Esophagus muscularis mucosa (tissue), 4 donors: ENCODE measurements at regions not wholly inside any gene's neighbourhood (a gene's known extent, or its start where the extent isn't known, plus 50 kb on each side); places are given as distances from the start of the nearest gene placed in this dataset.
A peak's percentile ranks its signal among the peaks of the same experiment; 100 is the strongest.

Source experiments
- DNase-seq: peaks from one replicate; pipeline ENCODE4 v3.0.0-alpha.2; 2017; ENCODE audit errors: extremely low spot score
- H3K27ac ChIP-seq, 4 donors: fragments of 200-600 bp; sonication (generic); replicated peaks in 1 of 4; 1 replicate in 3 of 4; 2 replicates in 1 of 4; pipeline ENCODE4 v1.5.1; 2016 to 2019; ENCODE audit warnings: mild to moderate bottlenecking in 1 of 4
- H3K27me3 ChIP-seq, 4 donors: fragments of 200-600 bp; sonication (generic); one replicate each; pipeline versions ENCODE4 v1.5.1 to v1.6.0; 2016 to 2019
- H3K36me3 ChIP-seq, 4 donors: fragments of 200-600 bp; sonication (generic); one replicate each; pipeline ENCODE4 v1.5.1; 2016 to 2019
- H3K4me1 ChIP-seq, 4 donors: fragments of 200-600 bp; sonication (generic); one replicate each; pipeline ENCODE4 v1.5.1; 2016 to 2019
- H3K4me3 ChIP-seq, 4 donors: fragments of 200-600 bp; sonication (generic); 1 replicate in 2 of 4; 2 replicates in 2 of 4; pipeline ENCODE4 v1.5.1; 2016 to 2019; ENCODE audit warnings: mild to moderate bottlenecking in 4 of 4, moderate library complexity in 1 of 4
- H3K9me3 ChIP-seq, 4 donors: fragments of 200-600 bp; sonication (generic); 1 replicate in 3 of 4; 2 replicates in 1 of 4; pipeline ENCODE4 v1.5.1; 2016 to 2019
- EP300 ChIP-seq: sonication (generic); formaldehyde crosslinking; IDR thresholded peaks from one replicate; pipeline ENCODE4 v1.6.1; 2017; ENCODE audit warnings: antibody characterized with exemption
- POLR2A ChIP-seq: fragments of 450-650 bp; IDR thresholded peaks from one replicate; pipeline ENCODE4 v1.6.1; 2017; ENCODE audit warnings: antibody characterized with exemption, moderate library complexity, mild to moderate bottlenecking, low read depth
- POLR2AphosphoS5 ChIP-seq, 2 donors: sonication (generic); formaldehyde crosslinking; IDR thresholded peaks; one replicate each; pipeline ENCODE4 v1.6.1; 2017; ENCODE audit warnings: antibody characterized with exemption in 2 of 2
- WGBS: methylation state at CpG from one replicate; pipeline ENCODE4 v1.1.5; 2018; 5-methylcytosine and 5-hydroxymethylcytosine counted together
- intact Hi-C: fragments of 100-400 bp; cut with DNase I; formaldehyde crosslinking; loops from one replicate; pipeline ENCODE4 v1.15.1; 2023
- TF ChIP-seq, protein P1 (sequence below), 3 experiments: fragments of 200-600 bp in 2 of 3; fragments of 450-650 bp in 1 of 3; sonication (generic) in 2 of 3; IDR thresholded peaks; one replicate each; pipeline ENCODE4 v1.5.1; 2017 to 2019; ENCODE audit warnings: antibody characterized with exemption in 3 of 3, mild to moderate bottlenecking in 2 of 3, moderate library complexity in 1 of 3

DNA sequence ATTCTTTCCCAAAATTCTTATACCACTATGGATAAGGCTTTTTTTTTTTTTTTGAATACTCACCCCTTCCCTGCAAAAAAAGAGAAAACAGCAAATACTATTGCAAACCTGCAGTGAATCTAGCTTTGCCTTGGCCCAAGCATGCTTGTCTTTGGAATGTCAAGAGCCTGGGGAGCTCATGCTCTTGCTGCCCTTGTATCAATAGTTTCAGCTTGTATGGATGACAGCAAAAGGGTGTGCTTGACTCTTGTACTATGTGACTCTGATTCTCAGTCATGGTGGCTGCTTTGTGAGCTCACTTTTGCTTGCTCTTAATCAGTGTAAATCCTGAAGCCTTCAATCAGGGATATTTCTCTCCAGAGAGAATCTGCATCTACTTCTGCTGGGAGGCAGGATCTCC is 149.2 kb downstream of the EMP1 start:
- no peaks in the 10 kb centered on the region for H3K4me1 ChIP-seq
- no peak overlapping the region for H3K4me3 ChIP-seq
- DNase-seq: peak; percentile 45
- H3K27ac ChIP-seq: no peak overlapping the region
- H3K27me3 ChIP-seq: no peaks in the 10 kb centered on the region
- intact Hi-C loops: no loop called here
- no peaks in the 10 kb centered on the region for H3K36me3 ChIP-seq
- TF ChIP-seq POLR2A: no peak
- no peak for TF ChIP-seq EP300
- TF ChIP-seq, protein P1, sequence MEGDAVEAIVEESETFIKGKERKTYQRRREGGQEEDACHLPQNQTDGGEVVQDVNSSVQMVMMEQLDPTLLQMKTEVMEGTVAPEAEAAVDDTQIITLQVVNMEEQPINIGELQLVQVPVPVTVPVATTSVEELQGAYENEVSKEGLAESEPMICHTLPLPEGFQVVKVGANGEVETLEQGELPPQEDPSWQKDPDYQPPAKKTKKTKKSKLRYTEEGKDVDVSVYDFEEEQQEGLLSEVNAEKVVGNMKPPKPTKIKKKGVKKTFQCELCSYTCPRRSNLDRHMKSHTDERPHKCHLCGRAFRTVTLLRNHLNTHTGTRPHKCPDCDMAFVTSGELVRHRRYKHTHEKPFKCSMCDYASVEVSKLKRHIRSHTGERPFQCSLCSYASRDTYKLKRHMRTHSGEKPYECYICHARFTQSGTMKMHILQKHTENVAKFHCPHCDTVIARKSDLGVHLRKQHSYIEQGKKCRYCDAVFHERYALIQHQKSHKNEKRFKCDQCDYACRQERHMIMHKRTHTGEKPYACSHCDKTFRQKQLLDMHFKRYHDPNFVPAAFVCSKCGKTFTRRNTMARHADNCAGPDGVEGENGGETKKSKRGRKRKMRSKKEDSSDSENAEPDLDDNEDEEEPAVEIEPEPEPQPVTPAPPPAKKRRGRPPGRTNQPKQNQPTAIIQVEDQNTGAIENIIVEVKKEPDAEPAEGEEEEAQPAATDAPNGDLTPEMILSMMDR (IDR thresholded peaks at IDR 0.05): no peak
- no peak for TF ChIP-seq POLR2AphosphoS5 (IDR thresholded peaks at IDR 0.05)
- H3K9me3 ChIP-seq: no peaks in the 10 kb centered on the region

DNA sequence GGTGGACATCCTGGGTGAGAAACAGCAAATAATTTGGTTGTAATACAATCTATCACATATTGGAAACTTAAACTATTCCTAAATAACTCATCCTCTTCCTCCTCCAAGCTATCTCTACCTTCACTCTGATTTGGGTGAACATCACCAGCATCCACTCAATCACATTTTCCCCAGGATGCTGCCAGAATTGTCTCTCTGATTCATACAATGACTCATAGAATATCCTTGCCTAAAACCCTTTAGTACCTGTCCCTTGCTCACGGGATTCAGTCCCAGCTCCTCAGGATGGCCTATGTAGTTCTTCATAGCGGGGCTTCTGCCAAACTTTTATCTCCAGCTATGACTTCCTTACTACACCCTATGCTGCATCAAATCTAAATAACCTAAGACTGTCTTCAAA is 146.8 kb downstream of the EMP1 start:
- no peaks in the 10 kb centered on the region for H3K9me3 ChIP-seq
- no peaks in the 10 kb centered on the region for H3K27me3 ChIP-seq
- DNase-seq: no peak
- H3K4me3 ChIP-seq: no peak overlapping the region
- TF ChIP-seq, protein P1 (IDR thresholded peaks at IDR 0.05): no peak
- TF ChIP-seq EP300 (no peak), POLR2AphosphoS5 (IDR thresholded peaks at IDR 0.05) (no peak), POLR2A (no peak)
- no peaks in the 10 kb centered on the region for H3K36me3 ChIP-seq
- no peak overlapping the region for H3K27ac ChIP-seq
- 87% methylated on average over 2 of the region's 2 CpGs for WGBS
- H3K4me1 ChIP-seq: no peaks in the 10 kb centered on the region
- intact Hi-C loops: no loop called here

- WGBS: 80% methylated on average over 3 of the region's 3 CpGs
- Histone ChIP-seq H3K27ac (no peak overlapping the region), H3K9me3 (no peaks in the 10 kb centered on the region), H3K27me3 (no peaks in the 10 kb centered on the region), H3K4me1 (no peaks in the 10 kb centered on the region), H3K36me3 (no peaks in the 10 kb centered on the region), H3K4me3 (no peak overlapping the region)
- no peak for TF ChIP-seq EP300
- TF ChIP-seq POLR2AphosphoS5 (IDR thresholded peaks at IDR 0.05): no peak
- TF ChIP-seq, protein P1 (IDR thresholded peaks at IDR 0.05): no peak
- TF ChIP-seq POLR2A: no peak
- intact Hi-C loops: no loop called here
- peak; percentile 86 for DNase-seq
Observed at GRCh38 chr12:13342971-13343370, 146.4 kb downstream of the EMP1 start.

GRCh38 chr12:13340149-13340548 is 143.6 kb downstream of the EMP1 start:
- TF ChIP-seq, protein P1 (IDR thresholded peaks at IDR 0.05): no peak
- TF ChIP-seq POLR2A (no peak), POLR2AphosphoS5 (IDR thresholded peaks at IDR 0.05) (no peak), EP300 (no peak)
- H3K27ac ChIP-seq: no peak overlapping the region
- intact Hi-C loops: no loop called here
- no peaks in the 10 kb centered on the region for H3K27me3 ChIP-seq
- no peak overlapping the region for H3K4me3 ChIP-seq
- no peaks in the 10 kb centered on the region for H3K9me3 ChIP-seq
- 80% methylated on average over 1 of the region's 1 CpG for WGBS
- no peaks in the 10 kb centered on the region for H3K4me1 ChIP-seq
- DNase-seq: no peak
- H3K36me3 ChIP-seq: no peaks in the 10 kb centered on the region

- no peak overlapping the region for H3K4me3 ChIP-seq
- no peak overlapping the region for H3K27ac ChIP-seq
- no peaks in the 10 kb centered on the region for H3K4me1 ChIP-seq
- H3K36me3 ChIP-seq: no peaks in the 10 kb centered on the region
- intact Hi-C loops: no loop called here
- H3K27me3 ChIP-seq: no peaks in the 10 kb centered on the region
- 95% methylated on average over 1 of the region's 1 CpG for WGBS
- H3K9me3 ChIP-seq: no peaks in the 10 kb centered on the region
- DNase-seq: peak; percentile 80
- TF ChIP-seq POLR2A: no peak
- no peak for TF ChIP-seq POLR2AphosphoS5 (IDR thresholded peaks at IDR 0.05)
- TF ChIP-seq, protein P1 (IDR thresholded peaks at IDR 0.05): no peak
- no peak for TF ChIP-seq EP300
Observed at GRCh38 chr12:13339538-13339937, 143.0 kb downstream of the EMP1 start.
